B cell (primary cell): ENCODE measurements at regions not wholly inside any gene's neighbourhood (a gene's known extent, or its start where the extent isn't known, plus 50 kb on each side); places are given as distances from the start of the nearest gene placed in this dataset.
"Not testable (repeated sequence)": the region's sequence is repeated elsewhere in the genome, so short reads cannot be mapped to it uniquely, and the experiment has no call there.

Source experiments
- CTCF ChIP-seq: fragments of 200-600 bp; IDR thresholded peaks from one replicate; pipeline ENCODE4 v1.8.0; 2022; ENCODE audit warnings: antibody characterized with exemption, mild to moderate bottlenecking
- EZH2 ChIP-seq: IDR thresholded peaks from 2 replicates; pipeline ENCODE4 v1.6.1; 2012; ENCODE audit warnings: borderline replicate concordance, low read depth, mild to moderate bottlenecking, moderate library complexity, low read length; ENCODE audit not compliant: insufficient read depth, poor library complexity, severe bottlenecking

DNA sequence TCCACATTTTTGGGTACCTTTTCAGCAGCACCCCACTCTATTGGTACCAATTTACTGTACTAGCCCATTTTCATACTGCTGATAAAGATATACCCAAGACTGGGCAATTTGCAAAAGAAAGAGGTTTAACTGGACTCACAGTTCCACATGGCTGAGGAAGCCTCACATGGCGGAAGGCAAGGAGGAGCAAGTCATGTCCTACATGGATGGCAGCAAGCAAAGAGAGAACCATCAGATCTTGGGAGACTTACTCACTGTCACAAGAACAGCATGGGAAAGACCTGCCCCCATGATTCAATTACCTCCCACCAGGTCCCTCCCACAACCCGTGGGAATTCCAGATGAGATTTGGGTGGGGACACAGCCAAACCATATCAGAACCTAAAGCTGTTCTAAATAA, 58.5 kb upstream of the ATP5MC3 start:
- TF ChIP-seq CTCF, EZH2: not testable (repeated sequence)
